AML-193 (cell line): ENCODE measurements at regions not wholly inside any gene's neighbourhood (a gene's known extent, or its start where the extent isn't known, plus 50 kb on each side); places are given as distances from the start of the nearest gene placed in this dataset.
"Not testable (repeated sequence)": the region's sequence is repeated elsewhere in the genome, so short reads cannot be mapped to it uniquely, and the experiment has no call there.

Source experiments
- DNase-seq, 2 experiments: peaks; one replicate each; lab custom pipeline; 2025; lab: John Stamatoyannopoulos, UW

DNA sequence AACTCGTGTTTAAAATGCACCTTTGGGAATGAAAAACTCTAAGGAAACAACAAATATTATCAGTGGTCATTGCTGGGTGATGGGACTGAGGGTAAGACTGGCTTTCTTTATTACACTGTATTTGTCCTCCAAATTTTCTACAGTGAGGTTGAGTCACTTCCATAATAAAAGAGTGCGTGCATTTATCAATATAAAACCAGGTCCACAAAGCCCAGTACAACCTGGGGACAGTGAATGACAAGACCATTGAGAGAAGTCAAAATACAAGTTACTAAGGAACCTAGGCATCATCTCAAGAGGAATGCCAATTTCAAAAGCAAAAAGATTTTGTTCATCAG lies 76.4 kb downstream of the MAGED4 start:
- DNase-seq, result no peak

DNA sequence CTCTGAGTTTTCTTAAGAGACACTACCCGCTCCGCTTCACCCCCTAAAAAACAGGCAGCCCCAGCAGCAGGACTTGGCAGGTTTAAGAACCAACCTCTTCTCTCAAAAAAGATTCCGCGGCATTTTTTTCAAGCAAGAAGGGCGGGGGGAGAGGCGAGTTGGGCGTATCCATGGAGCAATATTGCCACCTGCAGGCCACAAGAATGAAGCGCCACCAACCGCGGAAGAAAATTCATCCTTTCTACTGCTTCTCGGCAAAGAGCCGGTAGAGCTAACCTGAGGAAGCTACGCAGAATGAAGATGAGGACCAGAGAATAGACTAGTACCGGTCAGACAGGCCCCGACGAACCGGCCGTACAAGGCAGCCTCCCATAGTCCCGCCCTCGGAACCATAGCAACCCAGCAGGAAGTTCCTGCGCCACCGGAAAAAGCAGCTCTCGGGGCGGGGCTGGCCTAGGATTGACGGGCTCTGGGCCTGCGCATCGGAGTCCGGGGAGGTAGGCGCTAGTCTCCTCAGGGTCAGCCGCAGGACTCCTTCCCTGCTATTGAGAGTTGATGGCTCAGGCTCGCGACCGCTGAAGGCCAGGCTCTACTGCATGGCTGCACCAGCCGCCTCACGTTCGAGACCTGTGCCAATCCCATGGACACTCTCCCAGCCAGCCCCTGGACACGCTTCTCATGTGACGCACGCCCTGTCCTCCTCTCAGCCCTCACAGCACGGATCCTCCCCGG lies 76.9 kb downstream of the MAGED4 start:
- DNase-seq, result peak; percentile 44 to 59

DNA sequence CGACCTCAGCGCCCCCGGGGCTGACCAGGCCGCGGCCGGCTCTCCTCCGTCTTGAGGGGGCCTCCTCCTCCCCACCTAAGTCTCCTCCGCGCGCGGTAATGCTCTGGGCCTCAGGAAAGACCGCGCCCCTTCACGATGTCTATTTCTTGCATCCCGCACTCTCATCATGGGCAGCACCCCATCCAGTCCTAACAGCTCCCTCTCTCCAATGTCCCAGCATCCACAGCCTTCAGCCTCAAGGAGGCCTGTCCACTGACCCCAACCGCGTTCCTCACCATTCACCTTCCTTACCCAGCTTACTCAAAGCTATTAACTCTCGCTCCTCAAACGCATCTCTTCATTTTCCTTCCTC lies 77.5 kb downstream of the MAGED4 start:
- no peak for DNase-seq

DNA sequence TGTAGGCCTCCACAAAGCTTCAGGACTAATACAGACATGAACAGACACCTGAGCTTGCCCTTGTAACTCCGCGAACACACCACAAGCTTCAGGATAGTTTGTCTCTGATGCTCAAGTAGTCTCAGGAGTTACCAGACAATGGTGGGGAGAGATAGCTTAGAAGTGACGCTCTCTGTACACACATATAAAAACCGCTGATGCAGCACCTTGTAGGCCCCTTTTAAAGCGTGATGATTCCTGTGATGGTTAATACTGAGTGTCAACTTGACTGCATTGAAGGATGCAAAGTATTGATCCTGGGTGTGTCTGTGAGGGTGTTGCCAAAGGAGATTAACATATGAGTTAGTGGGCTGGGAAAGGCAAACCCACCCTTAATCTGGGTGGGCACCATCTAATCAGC lies 78.7 kb downstream of the MAGED4 start:
- DNase-seq, result no peak

DNA sequence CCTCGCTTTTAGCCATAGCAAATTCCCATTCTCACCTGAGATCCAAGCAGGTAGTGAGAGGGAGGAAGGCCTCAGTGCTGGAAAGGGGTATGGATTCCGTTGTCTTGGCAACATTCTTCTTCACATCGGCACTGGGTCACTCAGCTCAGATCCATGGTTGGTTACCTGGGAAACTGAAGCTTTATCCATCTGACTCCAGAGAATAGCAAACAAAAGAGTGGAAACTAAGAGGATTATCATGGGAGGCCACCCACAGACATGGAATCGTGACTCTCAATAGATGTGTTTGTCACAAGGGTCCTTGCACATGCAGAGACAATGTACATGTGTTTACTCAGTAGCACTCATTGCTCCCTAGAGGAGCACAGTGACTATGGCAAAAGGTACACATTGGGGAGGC lies 81.0 kb downstream of the MAGED4 start:
- no peak for DNase-seq

DNA sequence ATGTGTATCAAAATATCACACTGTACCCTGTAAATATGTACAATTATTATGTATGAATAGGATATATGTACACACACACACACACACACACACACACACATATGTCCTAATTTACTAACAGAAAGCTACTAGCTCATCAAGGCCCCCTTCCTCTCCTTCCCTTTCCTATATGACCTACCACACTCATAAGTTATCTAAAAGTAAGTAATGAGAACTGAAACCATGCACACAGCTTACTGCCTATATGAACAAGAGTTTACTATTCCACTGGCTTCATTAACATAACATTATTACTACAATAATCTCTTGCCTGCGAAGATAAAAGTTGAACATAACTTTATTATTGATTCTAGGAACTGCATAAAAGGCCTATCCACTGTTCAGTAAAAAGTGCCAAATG lies 83.8 kb downstream of the MAGED4 start:
- not testable (repeated sequence) for DNase-seq

DNA sequence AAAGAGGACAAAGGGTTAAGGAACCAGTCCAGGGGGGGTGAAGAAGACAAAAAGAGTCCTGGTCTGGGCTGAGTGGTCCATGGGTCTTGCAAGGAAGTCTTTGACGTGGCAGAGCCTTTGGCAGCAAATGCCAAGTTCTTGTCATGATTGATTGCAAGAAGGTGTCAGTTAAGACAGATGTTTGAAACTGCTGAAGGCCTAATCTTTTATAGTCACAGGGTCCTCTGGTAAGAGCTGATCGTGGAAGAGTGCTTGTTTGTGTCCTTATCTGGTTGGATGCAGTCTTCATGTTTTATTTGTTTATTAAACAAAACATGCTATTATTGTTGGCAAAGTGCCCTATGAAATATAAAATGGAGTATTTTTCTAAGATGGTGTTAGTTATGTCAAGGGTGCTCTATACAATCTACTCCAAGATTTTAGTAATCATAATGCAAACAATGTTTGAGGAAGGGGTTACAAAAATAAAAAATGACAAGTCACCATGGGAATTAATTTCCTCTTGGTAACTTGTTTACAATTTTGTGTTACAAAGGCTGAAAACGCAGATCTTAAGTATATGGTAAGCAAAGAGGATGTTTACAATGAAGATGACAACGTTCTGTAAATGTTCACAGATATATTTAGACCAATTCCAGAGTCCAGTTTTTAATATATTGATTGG lies 85.9 kb downstream of the MAGED4 start:
- DNase-seq, result no peak

DNA sequence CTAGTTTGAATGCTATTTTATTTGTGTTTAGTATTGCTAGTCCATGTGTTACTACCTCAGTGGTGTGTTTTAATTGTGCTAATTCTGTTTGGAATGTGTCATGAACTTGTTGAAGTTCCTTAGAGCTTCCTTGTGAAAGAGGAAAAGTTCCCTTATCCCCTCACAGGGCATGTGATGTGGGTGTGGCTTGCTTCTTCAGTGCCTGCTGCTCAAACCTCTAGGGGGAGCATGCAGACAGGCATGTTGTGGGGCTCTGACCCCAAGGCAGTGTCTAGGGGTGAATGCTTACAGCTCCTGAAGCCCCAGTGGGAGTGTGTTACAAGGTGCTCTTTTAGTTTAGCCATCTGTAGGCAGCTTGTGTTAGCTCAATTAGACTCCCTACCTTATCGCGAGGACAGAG lies 86.5 kb downstream of the MAGED4 start:
- no peak for DNase-seq

DNA sequence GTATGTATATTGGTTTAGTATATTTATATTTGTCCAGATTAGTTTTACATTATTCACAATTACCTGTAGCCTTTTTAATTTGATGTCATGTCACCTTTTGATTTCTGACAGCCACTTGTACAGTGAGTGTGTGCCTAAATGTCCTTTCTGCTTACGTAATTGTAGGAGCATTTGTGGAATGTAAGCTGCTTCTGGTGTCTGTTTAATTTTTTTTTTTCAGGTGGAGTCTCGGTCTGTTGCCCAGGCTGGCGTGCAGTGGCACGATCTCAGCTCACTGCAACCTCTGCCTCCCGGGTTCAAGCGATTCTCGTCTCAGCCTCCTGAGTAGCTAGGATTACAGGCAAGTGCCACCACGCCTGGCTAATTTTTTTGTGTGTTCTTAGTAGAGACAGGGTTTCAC lies 91.2 kb upstream of the XAGE2 start:
- DNase-seq, result no peak

DNA sequence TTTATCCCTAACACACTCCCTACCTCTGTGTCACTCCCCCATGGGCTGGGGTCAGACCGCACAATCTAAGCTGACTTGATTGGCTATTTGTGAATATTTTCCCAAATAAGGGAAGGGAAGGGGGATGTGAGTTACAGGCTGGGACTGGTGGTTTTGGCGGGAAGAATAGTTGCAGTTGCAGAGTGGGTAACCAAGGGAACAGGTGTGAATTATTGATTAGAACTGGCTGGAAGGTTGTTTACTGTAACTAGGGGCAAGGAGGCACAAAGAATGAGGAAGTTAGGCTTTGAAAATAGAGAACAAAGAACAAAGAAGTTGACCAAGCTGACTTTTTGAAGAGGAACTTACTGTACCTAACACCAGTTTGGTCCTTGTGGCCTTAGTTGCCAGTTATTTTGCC lies 88.0 kb upstream of the XAGE2 start:
- peak; percentile 2 to 18 for DNase-seq

DNA sequence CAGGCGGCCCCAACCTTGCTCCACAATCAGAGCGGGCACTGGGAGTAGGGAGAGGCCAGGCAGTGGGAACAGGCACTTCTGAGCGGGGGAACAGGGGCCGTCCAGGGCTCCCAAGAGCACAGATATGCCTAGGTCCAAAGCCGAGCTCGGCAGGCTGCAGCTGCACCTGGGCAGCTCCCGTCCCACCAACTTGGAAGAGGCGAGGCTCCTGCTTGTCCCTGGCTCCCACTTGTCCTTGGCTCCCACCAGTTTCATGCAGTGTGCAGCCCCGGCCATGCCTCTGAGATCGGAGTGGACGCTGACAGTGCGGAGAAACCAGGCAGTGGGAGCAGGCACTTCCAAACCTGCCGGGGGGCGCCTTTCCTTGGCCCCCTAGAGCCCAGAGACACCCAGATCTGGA lies 84.0 kb upstream of the XAGE2 start:
- DNase-seq, result no peak

DNA sequence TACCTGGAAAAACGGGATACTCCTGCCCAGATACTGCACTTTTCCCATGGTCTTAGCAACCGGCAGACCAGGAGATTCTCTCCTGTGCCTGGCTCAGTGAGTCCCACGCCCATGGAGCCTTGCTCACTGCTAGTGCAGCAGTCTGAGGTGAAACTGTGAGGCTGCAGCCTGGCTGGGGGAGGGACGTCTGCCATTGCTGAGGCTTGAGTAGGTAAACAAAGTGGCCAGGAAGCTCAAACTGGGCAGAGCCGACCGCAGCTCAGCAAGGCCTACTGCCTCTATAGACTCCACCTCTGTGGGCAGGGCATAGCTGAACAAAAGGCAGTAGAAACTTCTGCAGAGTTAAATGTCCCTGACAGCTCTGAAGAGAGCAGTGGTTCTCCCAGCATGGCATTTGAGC lies 69.9 kb upstream of the XAGE2 start:
- DNase-seq, result not testable (repeated sequence)

DNA sequence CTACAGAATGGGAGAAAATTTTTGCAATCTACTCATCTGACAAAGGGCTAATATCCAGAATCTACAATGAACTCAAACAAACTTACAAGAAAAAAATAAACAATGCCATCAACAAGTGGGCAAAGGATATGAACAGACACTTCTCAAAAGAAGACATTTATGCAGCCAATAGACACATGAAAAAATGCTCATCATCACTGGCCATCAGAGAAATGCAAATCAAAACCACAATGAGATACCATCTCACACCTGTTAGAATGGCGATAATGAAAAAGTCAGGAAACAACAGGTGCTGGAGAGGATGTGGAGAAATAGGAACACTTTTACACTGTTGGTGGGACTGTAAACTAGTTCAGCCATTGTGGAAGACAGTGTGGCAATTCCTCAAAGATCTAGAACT lies 60.3 kb upstream of the XAGE2 start:
- DNase-seq, result not testable (repeated sequence)
